ENCODE measurements at regions not wholly inside any gene's neighbourhood (a gene's known extent, or its start where the extent isn't known, plus 50 kb on each side); places are given as distances from the start of the nearest gene placed in this dataset.
"Not testable (repeated sequence)": the region's sequence is repeated elsewhere in the genome, so short reads cannot be mapped to it uniquely, and the experiment has no call there.

GRCh38 chr7:150046290-150047194 lies 172.8 kb downstream of the ATP6V0E2 start:
- not testable (repeated sequence) for H3K9me3 Mint-ChIP-seq; H3K4me3 Mint-ChIP-seq; H3K27ac Mint-ChIP-seq; DNase-seq (ENCODE audit: low spot score in 2 of 2); H3K36me3 Mint-ChIP-seq; H3K4me1 Mint-ChIP-seq; ATAC-seq (ENCODE audit: low read depth)
- H3K27me3 Mint-ChIP-seq: peaks cover 13% of the 10 kb centered on the region

GRCh38 chr7:150047329-150047728 lies 173.6 kb downstream of the ATP6V0E2 start:
- H3K4me3 Mint-ChIP-seq; H3K27ac Mint-ChIP-seq; DNase-seq (ENCODE audit: low spot score in 2 of 2); ATAC-seq (ENCODE audit: low read depth); H3K36me3 Mint-ChIP-seq; H3K4me1 Mint-ChIP-seq; H3K9me3 Mint-ChIP-seq: not testable (repeated sequence)
- H3K27me3 Mint-ChIP-seq: peaks cover 13% of the 10 kb centered on the region

GRCh38 chr7:150047772-150048171 lies 174.0 kb downstream of the ATP6V0E2 start:
- not testable (repeated sequence) for ATAC-seq (ENCODE audit: low read depth); DNase-seq (ENCODE audit: low spot score in 2 of 2); H3K27ac Mint-ChIP-seq

DNA sequence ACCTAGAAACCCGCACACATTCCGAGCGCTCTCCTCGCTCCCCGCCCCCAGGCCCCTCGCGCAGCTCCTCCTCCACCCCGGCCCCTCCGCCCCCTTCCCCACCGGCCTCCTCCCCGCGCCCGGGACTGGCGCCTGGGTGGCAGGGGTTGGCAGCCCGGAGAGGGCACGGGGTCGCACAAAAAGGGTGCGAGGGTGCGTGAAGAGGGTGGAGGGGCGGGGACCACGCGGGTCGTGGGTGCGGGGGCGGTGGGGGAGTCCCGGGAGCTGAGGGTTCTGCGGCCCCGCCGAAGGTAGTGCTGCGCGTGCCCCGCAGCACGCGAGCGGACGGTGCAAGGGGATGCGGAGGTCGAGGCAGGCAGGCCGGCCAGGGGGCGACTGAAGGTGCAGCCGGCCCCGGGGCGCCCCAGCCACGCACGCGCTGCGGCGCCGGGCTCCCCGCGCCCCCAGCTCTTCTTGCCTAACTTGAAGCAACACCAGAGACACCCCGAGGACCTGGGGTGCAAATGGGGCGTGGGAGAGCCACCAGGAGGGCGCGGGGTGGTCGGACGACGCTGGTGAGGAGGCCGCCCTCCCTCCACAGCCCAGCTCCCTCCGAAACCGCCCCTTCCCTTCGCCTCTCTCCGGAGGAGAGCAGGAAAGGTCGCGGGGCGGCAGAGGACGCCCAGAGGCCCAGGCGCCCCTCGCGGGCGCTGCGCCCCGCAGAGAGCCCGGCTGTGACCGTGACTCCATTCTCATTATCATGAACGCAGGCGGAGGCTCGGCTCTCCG lies 174.7 kb downstream of the ATP6V0E2 start:
- H3K4me3 Mint-ChIP-seq; H3K4me1 Mint-ChIP-seq; H3K36me3 Mint-ChIP-seq; ATAC-seq (ENCODE audit: low read depth); DNase-seq (ENCODE audit: low spot score in 2 of 2); H3K9me3 Mint-ChIP-seq; H3K27ac Mint-ChIP-seq: not testable (repeated sequence)
- peaks cover 14% of the 10 kb centered on the region for H3K27me3 Mint-ChIP-seq

More at GRCh38 chr7:150047772-150048171, 174.0 kb downstream of the ATP6V0E2 start:
- H3K36me3 Mint-ChIP-seq, H3K9me3 Mint-ChIP-seq, H3K4me1 Mint-ChIP-seq: not testable (repeated sequence)
- peak overlapping the region; percentile 34 for H3K4me3 Mint-ChIP-seq
- H3K27me3 Mint-ChIP-seq: peaks cover 14% of the 10 kb centered on the region

DNA sequence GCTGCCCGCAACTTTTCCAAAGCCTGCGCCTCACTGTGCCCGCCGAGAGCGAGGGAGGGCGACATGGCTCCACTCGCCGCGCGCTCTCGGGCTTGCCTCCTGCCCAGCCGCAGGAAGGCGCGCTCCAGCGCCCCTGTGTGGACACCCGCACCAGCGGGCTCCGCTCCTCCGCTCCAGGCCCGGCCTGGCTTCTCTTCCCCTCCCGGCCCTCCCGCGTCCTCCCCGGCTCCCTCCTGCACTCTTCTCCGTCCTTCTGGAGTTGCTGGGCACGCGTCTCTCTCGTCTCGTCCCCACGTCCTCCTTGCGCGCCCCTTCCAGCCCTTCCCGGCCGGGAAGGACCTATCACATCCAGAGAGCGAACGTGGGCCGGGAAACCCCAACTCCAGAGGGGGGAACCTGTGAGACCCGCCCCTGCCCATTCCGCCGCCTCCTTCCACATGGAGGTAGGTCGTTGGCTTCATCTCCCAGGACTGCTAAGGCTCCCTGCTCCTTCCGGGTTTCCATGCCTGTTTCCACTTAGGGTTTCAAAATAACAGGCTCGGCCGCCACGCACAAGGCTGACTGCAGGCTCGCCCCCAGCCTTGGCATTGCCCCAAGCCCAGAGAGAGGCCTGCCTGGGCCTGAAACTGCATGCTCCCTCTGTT lies 175.4 kb downstream of the ATP6V0E2 start:
- not testable (repeated sequence) for H3K27ac Mint-ChIP-seq; H3K36me3 Mint-ChIP-seq; DNase-seq (ENCODE audit: low spot score in 2 of 2); ATAC-seq (ENCODE audit: low read depth); H3K4me1 Mint-ChIP-seq; H3K9me3 Mint-ChIP-seq
- Mint-ChIP-seq H3K27me3 (peaks cover 11% of the 10 kb centered on the region), H3K4me3 (peak overlapping the region; percentile 60)

DNA sequence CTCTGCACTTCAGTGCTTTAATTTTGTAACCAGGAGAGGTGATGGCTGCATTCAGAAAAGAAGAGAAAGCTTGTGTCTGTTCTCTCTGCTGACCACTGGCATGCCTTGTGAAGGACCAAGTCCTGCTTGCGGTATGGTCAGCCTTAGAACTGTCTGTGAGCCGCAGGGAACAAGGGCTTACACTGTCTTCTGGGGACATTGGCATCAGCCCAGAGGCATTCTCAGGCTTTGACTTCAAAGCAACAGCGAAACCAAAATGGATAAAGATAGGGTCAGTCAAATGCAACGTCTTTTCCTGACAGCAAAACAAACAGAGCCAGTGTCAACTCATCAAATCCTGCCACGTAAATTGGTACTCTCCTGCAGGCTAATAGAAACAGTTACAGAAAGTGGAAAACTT lies 179.6 kb downstream of the ATP6V0E2 start:
- H3K27me3 Mint-ChIP-seq: peaks cover 12% of the 10 kb centered on the region

DNA sequence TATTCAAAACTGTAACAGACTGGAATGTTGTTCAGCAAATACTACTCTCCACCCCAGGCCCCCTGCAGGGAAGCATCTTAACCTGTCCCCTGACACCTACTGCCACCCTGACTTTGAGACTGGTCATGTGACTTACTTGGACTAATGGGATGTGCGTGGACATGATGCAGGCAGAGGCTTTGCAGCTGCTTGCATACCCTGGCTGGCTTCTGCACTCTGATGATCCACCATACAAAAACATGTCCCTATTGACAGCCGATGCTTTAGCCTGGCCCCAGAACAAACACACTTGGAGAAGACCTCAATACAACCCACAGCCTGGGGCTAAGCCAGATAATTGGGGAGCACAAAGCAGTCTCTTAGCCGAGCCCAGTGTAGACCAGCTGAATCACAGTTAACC lies 180.5 kb downstream of the ATP6V0E2 start:
- not testable (repeated sequence) for DNase-seq (ENCODE audit: low spot score in 2 of 2); H3K27me3 Mint-ChIP-seq; H3K4me1 Mint-ChIP-seq; H3K4me3 Mint-ChIP-seq; H3K36me3 Mint-ChIP-seq; ATAC-seq (ENCODE audit: low read depth); H3K27ac Mint-ChIP-seq; H3K9me3 Mint-ChIP-seq

More for the DNA sequence above, 179.6 kb downstream of the ATP6V0E2 start:
- H3K4me1 Mint-ChIP-seq; H3K4me3 Mint-ChIP-seq; H3K27ac Mint-ChIP-seq; H3K36me3 Mint-ChIP-seq; ATAC-seq (ENCODE audit: low read depth); DNase-seq (ENCODE audit: low spot score in 2 of 2); H3K9me3 Mint-ChIP-seq: not testable (repeated sequence)

GRCh38 chr7:150060259-150061221 lies 186.8 kb downstream of the ATP6V0E2 start:
- H3K27ac Mint-ChIP-seq, H3K36me3 Mint-ChIP-seq, H3K4me1 Mint-ChIP-seq, H3K9me3 Mint-ChIP-seq, H3K4me3 Mint-ChIP-seq, H3K27me3 Mint-ChIP-seq: not testable (repeated sequence)
- ATAC-seq (ENCODE audit: low read depth) (peak; percentile 86), DNase-seq (ENCODE audit: low spot score in 2 of 2) (peak; percentile 44 to 64)

DNA sequence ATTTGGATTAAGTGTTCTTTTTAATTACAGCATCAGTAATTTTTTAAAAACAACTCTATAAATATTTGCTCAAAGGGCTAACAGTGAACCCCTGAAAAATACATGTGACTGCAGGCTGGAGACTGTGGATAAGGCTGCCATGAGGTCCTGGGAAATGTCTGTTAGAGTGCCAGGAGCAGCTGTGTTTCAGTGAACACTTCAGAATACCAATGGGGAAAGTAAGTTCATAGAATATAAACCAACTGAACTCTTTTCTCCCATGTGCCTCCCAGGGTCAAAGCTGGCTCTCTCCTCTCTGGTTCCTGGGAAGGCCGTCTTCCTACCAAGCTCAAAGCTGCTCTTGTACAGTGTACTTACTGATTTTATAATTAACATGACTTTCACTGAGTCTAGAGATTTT lies 189.4 kb downstream of the ATP6V0E2 start:
- not testable (repeated sequence) for ATAC-seq (ENCODE audit: low read depth); H3K4me1 Mint-ChIP-seq

GRCh38 chr7:150069555-150070313 lies 196.0 kb downstream of the ATP6V0E2 start:
- not testable (repeated sequence) for DNase-seq (ENCODE audit: low spot score in 2 of 2); H3K9me3 Mint-ChIP-seq; ATAC-seq (ENCODE audit: low read depth); H3K27me3 Mint-ChIP-seq; H3K4me3 Mint-ChIP-seq; H3K36me3 Mint-ChIP-seq; H3K27ac Mint-ChIP-seq; H3K4me1 Mint-ChIP-seq

More for the DNA sequence above, 189.4 kb downstream of the ATP6V0E2 start:
- not testable (repeated sequence) for H3K27ac Mint-ChIP-seq; H3K4me3 Mint-ChIP-seq; H3K9me3 Mint-ChIP-seq; H3K36me3 Mint-ChIP-seq; H3K27me3 Mint-ChIP-seq; DNase-seq (ENCODE audit: low spot score in 2 of 2)

DNA sequence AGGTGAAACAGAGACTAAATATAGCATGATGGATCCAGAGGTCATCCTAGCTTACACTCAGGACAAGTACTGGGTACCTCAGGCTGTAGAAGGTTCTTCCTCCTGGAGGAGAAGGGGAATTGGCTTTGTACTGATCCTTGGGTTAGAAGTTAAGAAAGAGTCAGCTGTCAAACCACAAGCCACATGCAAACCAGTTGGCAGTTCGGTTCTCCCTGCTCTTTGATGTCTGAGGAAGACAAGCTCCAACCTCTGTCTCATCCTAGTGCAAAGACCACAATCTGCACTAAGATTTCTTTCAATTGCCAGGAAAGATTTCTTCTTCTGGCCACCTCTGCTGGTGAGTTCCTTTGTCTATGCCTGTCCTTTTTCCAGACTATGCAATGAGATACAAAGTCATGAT lies 203.8 kb downstream of the ATP6V0E2 start:
- H3K4me3 Mint-ChIP-seq; H3K27ac Mint-ChIP-seq; ATAC-seq (ENCODE audit: low read depth); H3K27me3 Mint-ChIP-seq; H3K36me3 Mint-ChIP-seq; DNase-seq (ENCODE audit: low spot score in 2 of 2); H3K4me1 Mint-ChIP-seq; H3K9me3 Mint-ChIP-seq: not testable (repeated sequence)

DNA sequence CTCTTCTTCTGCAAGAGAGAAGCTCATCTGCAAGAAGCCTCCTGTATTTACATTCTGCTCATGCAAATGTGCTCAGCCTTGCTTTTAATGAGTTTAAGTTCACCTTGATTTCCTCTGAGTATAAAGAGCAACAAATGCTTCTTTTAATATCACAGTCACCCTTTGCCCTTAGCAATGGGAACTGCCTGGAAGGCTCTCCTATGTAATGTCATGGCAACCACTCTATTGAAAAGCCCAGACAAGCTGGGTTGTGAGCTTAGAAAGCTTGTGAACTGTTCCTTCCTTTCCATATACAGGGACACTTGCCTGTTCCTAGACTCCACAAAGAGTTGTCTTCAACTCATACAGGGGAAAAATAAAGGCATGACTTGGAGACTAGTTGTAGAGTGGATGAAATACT lies 208.1 kb downstream of the ATP6V0E2 start:
- peaks cover 11% of the 10 kb centered on the region for H3K36me3 Mint-ChIP-seq
- not testable (repeated sequence) for ATAC-seq (ENCODE audit: low read depth); H3K27ac Mint-ChIP-seq; H3K9me3 Mint-ChIP-seq; H3K4me3 Mint-ChIP-seq; H3K4me1 Mint-ChIP-seq; DNase-seq (ENCODE audit: low spot score in 2 of 2)
- H3K27me3 Mint-ChIP-seq: peaks cover 11% of the 10 kb centered on the region
